GM23338 (cell line): ENCODE measurements at regions not wholly inside any gene's neighbourhood (a gene's known extent, or its start where the extent isn't known, plus 50 kb on each side); places are given as distances from the start of the nearest gene placed in this dataset.

Experiments used
- ATAC-seq: fragments of 200-7000 bp; cut with Tn5 transposase; 3 replicates; pipeline ENCODE4 v1.9.1; 2020
- DNase-seq: peaks from one replicate; pipeline ENCODE4 v3.0.0-alpha.2; 2015; ENCODE audit warnings: low spot score
- H2AFZ ChIP-seq: fragments of 200-600 bp; sonication (generic); 2 replicates; pipeline ENCODE4 v1.8.0; 2016; ENCODE audit warnings: antibody characterized with exemption, mild to moderate bottlenecking, moderate library complexity
- H3F3A ChIP-seq: fragments of 200-600 bp; sonication (generic); replicated peaks from 2 replicates; pipeline ENCODE4 v1.8.0; 2017; ENCODE audit warnings: antibody characterized with exemption, mixed run types, low read depth
- H3K27ac ChIP-seq: fragments of 200-600 bp; sonication (generic); 2 replicates; pipeline ENCODE4 v1.6.1; 2016; ENCODE audit warnings: low read depth
- H3K27me3 ChIP-seq: fragments of 200-600 bp; sonication (generic); 2 replicates; pipeline ENCODE4 v1.8.0; 2016; ENCODE audit warnings: mild to moderate bottlenecking, mixed run types, moderate library complexity; ENCODE audit not compliant: insufficient read depth
- H3K36me3 ChIP-seq: fragments of 200-600 bp; sonication (generic); 2 replicates; pipeline ENCODE4 v1.8.0; 2016; ENCODE audit warnings: mild to moderate bottlenecking; ENCODE audit not compliant: insufficient read depth
- H3K4me1 ChIP-seq: fragments of 200-600 bp; sonication (generic); 2 replicates; pipeline ENCODE4 v1.8.0; 2016; ENCODE audit warnings: mild to moderate bottlenecking, moderate library complexity; ENCODE audit not compliant: insufficient read depth
- H3K4me2 ChIP-seq: fragments of 200-600 bp; sonication (generic); 2 replicates; pipeline ENCODE4 v1.7.1; 2017; ENCODE audit warnings: mixed run types
- H3K4me3 ChIP-seq: fragments of 200-600 bp; sonication (generic); 2 replicates; pipeline ENCODE4 v1.6.1; 2016; ENCODE audit warnings: mixed run types
- H3K79me2 ChIP-seq: fragments of 200-600 bp; sonication (generic); replicated peaks from 2 replicates; pipeline ENCODE4 v1.8.0; 2017; ENCODE audit warnings: mild to moderate bottlenecking; ENCODE audit not compliant: insufficient read depth
- H3K9me2 ChIP-seq: fragments of 200-600 bp; sonication (generic); 2 replicates; pipeline ENCODE4 v1.8.0; 2017; ENCODE audit not compliant: insufficient read depth
- H4K20me1 ChIP-seq: fragments of 200-600 bp; sonication (generic); replicated peaks from 2 replicates; pipeline ENCODE4 v1.8.0; 2017; ENCODE audit warnings: mild to moderate bottlenecking; ENCODE audit not compliant: insufficient read depth
- H3K27ac Mint-ChIP-seq: 2 replicates; pipeline ENCODE4 v1.8.0; 2020; ENCODE audit warnings: inconsistent platforms, mild to moderate bottlenecking, moderate library complexity, mixed read lengths
- H3K27me3 Mint-ChIP-seq: 3 replicates; pipeline ENCODE4 v1.8.0; 2022; ENCODE audit warnings: low read depth, mild to moderate bottlenecking, moderate library complexity, mixed read lengths, inconsistent platforms; ENCODE audit not compliant: insufficient read depth, poor library complexity
- H3K36me3 Mint-ChIP-seq: 3 replicates; pipeline ENCODE4 v1.8.0; 2021; ENCODE audit warnings: low read depth, mild to moderate bottlenecking, inconsistent platforms, moderate library complexity, mixed read lengths
- H3K4me1 Mint-ChIP-seq: 3 replicates; pipeline ENCODE4 v1.8.0; 2020; ENCODE audit warnings: mild to moderate bottlenecking, inconsistent platforms, mixed read lengths
- H3K4me3 Mint-ChIP-seq: 3 replicates; pipeline ENCODE4 v1.8.0; 2021; ENCODE audit warnings: moderate library complexity, mild to moderate bottlenecking, inconsistent platforms, mixed read lengths
- H3K9me3 Mint-ChIP-seq: 3 replicates; pipeline ENCODE4 v1.8.0; 2020; ENCODE audit warnings: moderate library complexity, mild to moderate bottlenecking, inconsistent platforms, mixed read lengths
- CREB1 ChIP-seq: fragments of 250-450 bp; sonication (Bioruptor Pico); IDR thresholded peaks from 2 replicates; pipeline ENCODE4 v1.5.0; 2020; ENCODE audit warnings: low read depth, mild to moderate bottlenecking, moderate library complexity
- EZH2 ChIP-seq: fragments of 200-600 bp; sonication (generic); IDR thresholded peaks from one replicate; pipeline ENCODE4 v1.8.0; 2017; ENCODE audit warnings: antibody characterized with exemption, mild to moderate bottlenecking, low read depth; ENCODE audit not compliant: unreplicated experiment
- EZH2phosphoT487 ChIP-seq: fragments of 200-600 bp; sonication (generic); IDR thresholded peaks from one replicate; pipeline ENCODE4 v1.8.1; 2018; ENCODE audit warnings: antibody characterized with exemption; ENCODE audit not compliant: unreplicated experiment
- JUNB ChIP-seq: IDR thresholded peaks from one replicate; pipeline ENCODE4 v1.6.1; 2016; ENCODE audit warnings: antibody characterized with exemption; ENCODE audit not compliant: unreplicated experiment
- NANOG ChIP-seq: IDR thresholded peaks from 2 replicates; pipeline ENCODE4 v1.6.1; 2016; ENCODE audit warnings: antibody characterized with exemption, borderline replicate concordance
- POLR2AphosphoS5 ChIP-seq: IDR thresholded peaks from 2 replicates; pipeline ENCODE4 v1.6.1; 2016; ENCODE audit warnings: antibody characterized with exemption, low read depth
- STAT1 ChIP-seq: IDR thresholded peaks from one replicate; pipeline ENCODE4 v1.6.1; 2016; ENCODE audit warnings: antibody characterized with exemption; ENCODE audit not compliant: unreplicated experiment
- ZNF114 ChIP-seq: fragments of 250-450 bp; sonication (Bioruptor Pico); IDR thresholded peaks from 2 replicates; pipeline ENCODE4 v1.5.0; 2020; ENCODE audit warnings: mild to moderate bottlenecking, moderate library complexity
- ZNF331 ChIP-seq: fragments of 250-450 bp; sonication (Bioruptor Pico); IDR thresholded peaks from 2 replicates; pipeline ENCODE4 v1.5.0; 2020; ENCODE audit warnings: low read depth, mild to moderate bottlenecking, moderate library complexity
- TF ChIP-seq, protein P1 (sequence below), 2 experiments: fragments of 200-600 bp in 1 of 2; sonication (generic) in 1 of 2; conservative IDR thresholded peaks; 2 replicates each; pipeline versions ENCODE4 v1.5.1 to v1.6.1; 2016 to 2017; ENCODE audit warnings: antibody characterized with exemption in 2 of 2, low read depth in 2 of 2, mild to moderate bottlenecking in 2 of 2, moderate library complexity in 1 of 2
- TF ChIP-seq, protein P2 (sequence below): IDR thresholded peaks from one replicate; pipeline ENCODE4 v1.6.1; 2018; ENCODE audit warnings: antibody characterized with exemption; ENCODE audit not compliant: unreplicated experiment
- TF ChIP-seq, protein P3 (sequence below): IDR thresholded peaks from 2 replicates; pipeline ENCODE4 v1.6.1; 2016; ENCODE audit warnings: antibody characterized with exemption
- TF ChIP-seq, protein P4 (sequence below): fragments of 250-450 bp; sonication (Bioruptor Pico); IDR thresholded peaks from 2 replicates; pipeline ENCODE4 v1.5.0; 2020; ENCODE audit warnings: mild to moderate bottlenecking, moderate library complexity

DNA sequence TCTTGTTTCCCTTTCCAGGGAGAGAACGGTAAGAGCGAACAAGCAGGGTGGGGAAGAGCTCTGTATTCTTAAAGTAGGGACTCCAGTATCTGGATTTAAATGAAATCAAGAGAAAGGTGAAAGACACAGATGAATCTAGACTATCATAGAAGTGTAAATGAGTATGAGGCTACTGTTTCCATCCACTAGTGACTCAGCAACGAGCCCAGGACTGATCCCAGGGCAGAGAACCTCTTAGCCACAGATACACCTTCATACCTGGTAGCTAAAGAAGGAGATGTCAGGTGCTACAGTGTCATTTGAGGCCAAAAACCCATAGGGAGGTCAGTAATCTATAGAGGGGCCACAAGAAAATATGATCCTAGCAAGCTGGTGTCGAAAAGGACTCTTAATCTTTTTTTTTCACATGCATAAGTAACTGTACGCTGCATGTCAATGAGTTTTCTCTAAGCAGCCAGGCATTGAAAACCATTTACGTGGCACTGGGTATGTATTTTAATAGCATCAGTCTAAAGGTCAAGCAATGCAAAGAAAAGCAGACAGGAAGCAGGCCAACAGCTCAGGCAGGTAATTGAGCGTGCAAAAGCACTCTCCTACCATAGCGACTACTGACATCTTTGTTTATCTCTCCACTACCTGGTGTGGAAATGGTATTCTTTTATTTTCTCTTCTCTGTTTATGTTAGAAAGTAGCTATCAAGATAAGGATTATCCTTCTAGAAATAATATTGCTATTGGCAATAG, 91.5 kb upstream of the EGR2 start:
- H3K36me3 ChIP-seq, result no peaks in the 10 kb centered on the region
- no peak overlapping the region for H3K4me3 ChIP-seq
- ATAC-seq (no peak), DNase-seq (no peak)
- Mint-ChIP-seq H3K9me3 (peaks cover 2% of the 10 kb centered on the region; the same call in 2 of the 3 replicates), H3K27ac (no peak overlapping the region), H3K4me3 (no peak overlapping the region), H3K36me3 (no peaks in the 10 kb centered on the region; the same call in 2 of the 3 replicates), H3K4me1 (peaks cover 9% of the 10 kb centered on the region), H3K27me3 (no peaks in the 10 kb centered on the region)
- no peak overlapping the region for H3K27ac ChIP-seq
- no peaks in the 10 kb centered on the region for H3F3A ChIP-seq
- no peaks in the 10 kb centered on the region for H3K27me3 ChIP-seq
- TF ChIP-seq, protein P1, sequence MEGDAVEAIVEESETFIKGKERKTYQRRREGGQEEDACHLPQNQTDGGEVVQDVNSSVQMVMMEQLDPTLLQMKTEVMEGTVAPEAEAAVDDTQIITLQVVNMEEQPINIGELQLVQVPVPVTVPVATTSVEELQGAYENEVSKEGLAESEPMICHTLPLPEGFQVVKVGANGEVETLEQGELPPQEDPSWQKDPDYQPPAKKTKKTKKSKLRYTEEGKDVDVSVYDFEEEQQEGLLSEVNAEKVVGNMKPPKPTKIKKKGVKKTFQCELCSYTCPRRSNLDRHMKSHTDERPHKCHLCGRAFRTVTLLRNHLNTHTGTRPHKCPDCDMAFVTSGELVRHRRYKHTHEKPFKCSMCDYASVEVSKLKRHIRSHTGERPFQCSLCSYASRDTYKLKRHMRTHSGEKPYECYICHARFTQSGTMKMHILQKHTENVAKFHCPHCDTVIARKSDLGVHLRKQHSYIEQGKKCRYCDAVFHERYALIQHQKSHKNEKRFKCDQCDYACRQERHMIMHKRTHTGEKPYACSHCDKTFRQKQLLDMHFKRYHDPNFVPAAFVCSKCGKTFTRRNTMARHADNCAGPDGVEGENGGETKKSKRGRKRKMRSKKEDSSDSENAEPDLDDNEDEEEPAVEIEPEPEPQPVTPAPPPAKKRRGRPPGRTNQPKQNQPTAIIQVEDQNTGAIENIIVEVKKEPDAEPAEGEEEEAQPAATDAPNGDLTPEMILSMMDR (conservative IDR thresholded peaks at IDR 0.05; ENCODE audit: low read depth in 2 of 2), result no peak
- TF ChIP-seq POLR2AphosphoS5 (no peak), ZNF114 (CRISPR knock-in tag) (no peak), NANOG (no peak), CREB1 (CRISPR knock-in tag) (no peak), EZH2 (no peak), STAT1 (no peak), JUNB (no peak), EZH2phosphoT487 (no peak), ZNF331 (CRISPR knock-in tag) (no peak)
- TF ChIP-seq, protein P2, sequence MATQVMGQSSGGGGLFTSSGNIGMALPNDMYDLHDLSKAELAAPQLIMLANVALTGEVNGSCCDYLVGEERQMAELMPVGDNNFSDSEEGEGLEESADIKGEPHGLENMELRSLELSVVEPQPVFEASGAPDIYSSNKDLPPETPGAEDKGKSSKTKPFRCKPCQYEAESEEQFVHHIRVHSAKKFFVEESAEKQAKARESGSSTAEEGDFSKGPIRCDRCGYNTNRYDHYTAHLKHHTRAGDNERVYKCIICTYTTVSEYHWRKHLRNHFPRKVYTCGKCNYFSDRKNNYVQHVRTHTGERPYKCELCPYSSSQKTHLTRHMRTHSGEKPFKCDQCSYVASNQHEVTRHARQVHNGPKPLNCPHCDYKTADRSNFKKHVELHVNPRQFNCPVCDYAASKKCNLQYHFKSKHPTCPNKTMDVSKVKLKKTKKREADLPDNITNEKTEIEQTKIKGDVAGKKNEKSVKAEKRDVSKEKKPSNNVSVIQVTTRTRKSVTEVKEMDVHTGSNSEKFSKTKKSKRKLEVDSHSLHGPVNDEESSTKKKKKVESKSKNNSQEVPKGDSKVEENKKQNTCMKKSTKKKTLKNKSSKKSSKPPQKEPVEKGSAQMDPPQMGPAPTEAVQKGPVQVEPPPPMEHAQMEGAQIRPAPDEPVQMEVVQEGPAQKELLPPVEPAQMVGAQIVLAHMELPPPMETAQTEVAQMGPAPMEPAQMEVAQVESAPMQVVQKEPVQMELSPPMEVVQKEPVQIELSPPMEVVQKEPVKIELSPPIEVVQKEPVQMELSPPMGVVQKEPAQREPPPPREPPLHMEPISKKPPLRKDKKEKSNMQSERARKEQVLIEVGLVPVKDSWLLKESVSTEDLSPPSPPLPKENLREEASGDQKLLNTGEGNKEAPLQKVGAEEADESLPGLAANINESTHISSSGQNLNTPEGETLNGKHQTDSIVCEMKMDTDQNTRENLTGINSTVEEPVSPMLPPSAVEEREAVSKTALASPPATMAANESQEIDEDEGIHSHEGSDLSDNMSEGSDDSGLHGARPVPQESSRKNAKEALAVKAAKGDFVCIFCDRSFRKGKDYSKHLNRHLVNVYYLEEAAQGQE, result no peak
- TF ChIP-seq, protein P3, sequence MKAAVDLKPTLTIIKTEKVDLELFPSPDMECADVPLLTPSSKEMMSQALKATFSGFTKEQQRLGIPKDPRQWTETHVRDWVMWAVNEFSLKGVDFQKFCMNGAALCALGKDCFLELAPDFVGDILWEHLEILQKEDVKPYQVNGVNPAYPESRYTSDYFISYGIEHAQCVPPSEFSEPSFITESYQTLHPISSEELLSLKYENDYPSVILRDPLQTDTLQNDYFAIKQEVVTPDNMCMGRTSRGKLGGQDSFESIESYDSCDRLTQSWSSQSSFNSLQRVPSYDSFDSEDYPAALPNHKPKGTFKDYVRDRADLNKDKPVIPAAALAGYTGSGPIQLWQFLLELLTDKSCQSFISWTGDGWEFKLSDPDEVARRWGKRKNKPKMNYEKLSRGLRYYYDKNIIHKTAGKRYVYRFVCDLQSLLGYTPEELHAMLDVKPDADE, result no peak
- TF ChIP-seq, protein P4, sequence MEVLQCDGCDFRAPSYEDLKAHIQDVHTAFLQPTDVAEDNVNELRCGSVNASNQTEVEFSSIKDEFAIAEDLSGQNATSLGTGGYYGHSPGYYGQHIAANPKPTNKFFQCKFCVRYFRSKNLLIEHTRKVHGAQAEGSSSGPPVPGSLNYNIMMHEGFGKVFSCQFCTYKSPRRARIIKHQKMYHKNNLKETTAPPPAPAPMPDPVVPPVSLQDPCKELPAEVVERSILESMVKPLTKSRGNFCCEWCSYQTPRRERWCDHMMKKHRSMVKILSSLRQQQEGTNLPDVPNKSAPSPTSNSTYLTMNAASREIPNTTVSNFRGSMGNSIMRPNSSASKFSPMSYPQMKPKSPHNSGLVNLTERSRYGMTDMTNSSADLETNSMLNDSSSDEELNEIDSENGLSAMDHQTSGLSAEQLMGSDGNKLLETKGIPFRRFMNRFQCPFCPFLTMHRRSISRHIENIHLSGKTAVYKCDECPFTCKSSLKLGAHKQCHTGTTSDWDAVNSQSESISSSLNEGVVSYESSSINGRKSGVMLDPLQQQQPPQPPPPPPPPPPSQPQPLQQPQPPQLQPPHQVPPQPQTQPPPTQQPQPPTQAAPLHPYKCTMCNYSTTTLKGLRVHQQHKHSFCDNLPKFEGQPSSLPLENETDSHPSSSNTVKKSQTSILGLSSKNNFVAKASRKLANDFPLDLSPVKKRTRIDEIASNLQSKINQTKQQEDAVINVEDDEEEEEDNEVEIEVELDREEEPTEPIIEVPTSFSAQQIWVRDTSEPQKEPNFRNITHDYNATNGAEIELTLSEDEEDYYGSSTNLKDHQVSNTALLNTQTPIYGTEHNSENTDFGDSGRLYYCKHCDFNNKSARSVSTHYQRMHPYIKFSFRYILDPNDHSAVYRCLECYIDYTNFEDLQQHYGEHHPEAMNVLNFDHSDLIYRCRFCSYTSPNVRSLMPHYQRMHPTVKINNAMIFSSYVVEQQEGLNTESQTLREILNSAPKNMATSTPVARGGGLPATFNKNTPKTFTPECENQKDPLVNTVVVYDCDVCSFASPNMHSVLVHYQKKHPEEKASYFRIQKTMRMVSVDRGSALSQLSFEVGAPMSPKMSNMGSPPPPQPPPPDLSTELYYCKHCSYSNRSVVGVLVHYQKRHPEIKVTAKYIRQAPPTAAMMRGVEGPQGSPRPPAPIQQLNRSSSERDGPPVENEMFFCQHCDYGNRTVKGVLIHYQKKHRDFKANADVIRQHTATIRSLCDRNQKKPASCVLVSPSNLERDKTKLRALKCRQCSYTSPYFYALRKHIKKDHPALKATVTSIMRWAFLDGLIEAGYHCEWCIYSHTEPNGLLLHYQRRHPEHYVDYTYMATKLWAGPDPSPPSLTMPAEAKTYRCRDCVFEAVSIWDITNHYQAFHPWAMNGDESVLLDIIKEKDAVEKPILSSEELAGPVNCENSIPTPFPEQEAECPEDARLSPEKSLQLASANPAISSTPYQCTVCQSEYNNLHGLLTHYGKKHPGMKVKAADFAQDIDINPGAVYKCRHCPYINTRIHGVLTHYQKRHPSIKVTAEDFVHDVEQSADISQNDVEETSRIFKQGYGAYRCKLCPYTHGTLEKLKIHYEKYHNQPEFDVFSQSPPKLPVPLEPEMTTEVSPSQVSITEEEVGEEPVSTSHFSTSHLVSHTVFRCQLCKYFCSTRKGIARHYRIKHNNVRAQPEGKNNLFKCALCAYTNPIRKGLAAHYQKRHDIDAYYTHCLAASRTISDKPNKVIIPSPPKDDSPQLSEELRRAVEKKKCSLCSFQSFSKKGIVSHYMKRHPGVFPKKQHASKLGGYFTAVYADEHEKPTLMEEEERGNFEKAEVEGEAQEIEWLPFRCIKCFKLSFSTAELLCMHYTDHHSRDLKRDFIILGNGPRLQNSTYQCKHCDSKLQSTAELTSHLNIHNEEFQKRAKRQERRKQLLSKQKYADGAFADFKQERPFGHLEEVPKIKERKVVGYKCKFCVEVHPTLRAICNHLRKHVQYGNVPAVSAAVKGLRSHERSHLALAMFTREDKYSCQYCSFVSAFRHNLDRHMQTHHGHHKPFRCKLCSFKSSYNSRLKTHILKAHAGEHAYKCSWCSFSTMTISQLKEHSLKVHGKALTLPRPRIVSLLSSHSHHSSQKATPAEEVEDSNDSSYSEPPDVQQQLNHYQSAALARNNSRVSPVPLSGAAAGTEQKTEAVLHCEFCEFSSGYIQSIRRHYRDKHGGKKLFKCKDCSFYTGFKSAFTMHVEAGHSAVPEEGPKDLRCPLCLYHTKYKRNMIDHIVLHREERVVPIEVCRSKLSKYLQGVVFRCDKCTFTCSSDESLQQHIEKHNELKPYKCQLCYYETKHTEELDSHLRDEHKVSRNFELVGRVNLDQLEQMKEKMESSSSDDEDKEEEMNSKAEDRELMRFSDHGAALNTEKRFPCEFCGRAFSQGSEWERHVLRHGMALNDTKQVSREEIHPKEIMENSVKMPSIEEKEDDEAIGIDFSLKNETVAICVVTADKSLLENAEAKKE, result no peak
- no peak overlapping the region for H3K4me2 ChIP-seq
- H3K4me1 ChIP-seq, result no peaks in the 10 kb centered on the region
- H4K20me1 ChIP-seq, result no peaks in the 10 kb centered on the region
- no peak overlapping the region for H2AFZ ChIP-seq
- peaks cover 16% of the 10 kb centered on the region; the same call in 1 of the 2 replicates for H3K9me2 ChIP-seq
- H3K79me2 ChIP-seq, result no peaks in the 10 kb centered on the region
